ENCODE measurements at regions not wholly inside any gene's neighbourhood (a gene's known extent, or its start where the extent isn't known, plus 50 kb on each side); places are given as distances from the start of the nearest gene placed in this dataset.

DNA sequence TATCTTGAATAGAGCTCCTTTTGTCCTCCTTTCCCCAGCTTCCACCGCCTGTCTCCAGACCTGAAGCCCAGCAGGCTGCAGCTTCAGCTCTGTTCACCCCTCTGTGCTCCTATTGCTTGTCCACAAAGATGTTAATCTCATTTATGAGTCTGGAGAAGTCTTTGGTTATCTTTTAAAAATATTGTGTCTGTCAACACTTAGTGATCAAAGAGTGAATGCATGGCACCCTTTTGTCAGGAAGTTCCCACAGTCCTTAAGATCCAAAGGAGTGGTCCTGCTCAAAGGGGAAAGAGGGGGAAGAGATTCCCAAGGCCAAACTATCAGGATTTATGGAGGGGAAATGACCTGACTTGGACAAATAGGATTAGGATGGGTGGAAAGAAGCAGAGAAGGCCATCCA, 118.9 kb downstream of the ACAA2 start:
- Histone ChIP-seq H3K4me3 (ENCODE audit: low read length in 3 of 3) (no peak overlapping the region), H3K9me3 (ENCODE audit: control insufficient read depth in 2 of 3, insufficient read depth in 1 of 3, low read length in 3 of 3) (no peaks in the 10 kb centered on the region), H3K9ac (ENCODE audit: low read length in 3 of 3) (no peak overlapping the region), H3K27me3 (ENCODE audit: control insufficient read depth, insufficient read depth, low read length) (no peaks in the 10 kb centered on the region), H3K36me3 (ENCODE audit: control insufficient read depth in 2 of 3, insufficient read depth in 3 of 3, low read length in 3 of 3) (no peaks in the 10 kb centered on the region), H3K4me1 (ENCODE audit: control insufficient read depth in 2 of 3, insufficient read depth in 2 of 3, low read depth in 1 of 3, low read length in 3 of 3) (peaks cover 0 to 2% (median 0%) of the 10 kb centered on the region in 3 donors), H3K27ac (ENCODE audit: low read depth in 2 of 2, low read length in 2 of 2) (no peak overlapping the region)
- TF ChIP-seq CTCF (IDR thresholded peaks at IDR 0.05; ENCODE audit: borderline replicate concordance, extremely low read depth, insufficient read depth), result no peak
- FAIRE-seq (no peak), DNase-seq (no peak)
- intact Hi-C loops (cut with DNase I), result no loop called here

GRCh38 chr18:49693717-49694005, 119.7 kb downstream of the ACAA2 start:
- FAIRE-seq (no peak), DNase-seq (no peak)
- intact Hi-C loops (cut with DNase I), result no loop called here
- Histone ChIP-seq H3K9ac (ENCODE audit: low read length in 3 of 3) (no peak overlapping the region), H3K4me3 (ENCODE audit: low read length in 3 of 3) (no peak overlapping the region), H3K9me3 (ENCODE audit: control insufficient read depth in 2 of 3, insufficient read depth in 1 of 3, low read length in 3 of 3) (no peaks in the 10 kb centered on the region), H3K27ac (ENCODE audit: low read depth in 2 of 2, low read length in 2 of 2) (no peak overlapping the region), H3K27me3 (ENCODE audit: control insufficient read depth, insufficient read depth, low read length) (no peaks in the 10 kb centered on the region), H3K36me3 (ENCODE audit: control insufficient read depth in 2 of 3, insufficient read depth in 3 of 3, low read length in 3 of 3) (no peaks in the 10 kb centered on the region), H3K4me1 (ENCODE audit: control insufficient read depth in 2 of 3, insufficient read depth in 2 of 3, low read depth in 1 of 3, low read length in 3 of 3) (peaks cover 0 to 2% (median 0%) of the 10 kb centered on the region in 3 donors)
- TF ChIP-seq CTCF (IDR thresholded peaks at IDR 0.05; ENCODE audit: borderline replicate concordance, extremely low read depth, insufficient read depth), result no peak

DNA sequence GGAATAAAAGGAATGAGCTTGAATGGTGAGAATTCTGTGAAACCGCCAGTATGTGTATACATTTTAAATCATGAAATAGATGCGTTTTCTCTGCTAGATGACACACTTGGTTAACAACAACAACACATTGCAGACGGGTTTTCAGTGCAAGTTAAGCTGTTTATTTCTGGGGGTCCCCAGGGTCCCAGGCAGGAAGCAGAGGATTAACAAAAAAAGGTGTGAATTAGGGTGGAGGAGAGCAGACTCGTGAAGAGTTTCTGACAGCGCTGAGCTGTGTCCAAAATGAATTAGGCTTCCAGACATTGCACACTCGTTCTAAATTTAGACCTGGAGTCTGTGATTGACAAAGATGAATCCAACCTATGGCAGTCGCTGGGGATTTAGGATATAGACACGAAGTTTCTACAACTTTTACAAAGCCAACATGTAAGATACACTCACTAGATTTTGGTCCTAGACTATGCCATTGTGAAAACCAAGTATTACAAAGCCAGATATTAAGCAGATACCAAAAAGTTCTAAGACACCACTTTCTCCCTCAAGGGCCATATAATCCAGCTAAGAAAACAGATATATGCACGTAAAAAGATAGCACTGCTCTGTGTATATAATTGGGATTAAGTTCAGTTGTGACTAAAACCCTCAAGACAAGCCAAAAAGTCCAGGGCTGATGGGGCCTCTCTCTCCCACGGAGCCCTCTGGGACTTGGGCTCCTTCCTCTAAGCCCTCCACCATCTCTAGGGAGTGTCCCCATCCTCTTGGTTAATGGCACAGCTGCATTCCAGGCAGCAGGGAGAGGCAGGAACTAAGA, 120.2 kb downstream of the ACAA2 start:
- intact Hi-C loops (cut with DNase I), result no loop called here
- H3K27ac ChIP-seq (ENCODE audit: low read depth in 2 of 2, low read length in 2 of 2), result no peak overlapping the region
- no peak for FAIRE-seq

More for the DNA sequence above, 120.2 kb downstream of the ACAA2 start:
- H3K9ac ChIP-seq (ENCODE audit: low read length in 3 of 3), result no peak overlapping the region
- TF ChIP-seq CTCF (IDR thresholded peaks at IDR 0.05; ENCODE audit: borderline replicate concordance, extremely low read depth, insufficient read depth), result no peak
- H3K4me3 ChIP-seq (ENCODE audit: low read length in 3 of 3), result no peak overlapping the region
- no peaks in the 10 kb centered on the region for H3K27me3 ChIP-seq (ENCODE audit: control insufficient read depth, insufficient read depth, low read length)
- H3K4me1 ChIP-seq (ENCODE audit: control insufficient read depth in 2 of 3, insufficient read depth in 2 of 3, low read depth in 1 of 3, low read length in 3 of 3), result peaks cover 0 to 2% (median 0%) of the 10 kb centered on the region in 3 donors
- no peaks in the 10 kb centered on the region for H3K9me3 ChIP-seq (ENCODE audit: control insufficient read depth in 2 of 3, insufficient read depth in 1 of 3, low read length in 3 of 3)
- DNase-seq, result no peak
- H3K36me3 ChIP-seq (ENCODE audit: control insufficient read depth in 2 of 3, insufficient read depth in 3 of 3, low read length in 3 of 3), result no peaks in the 10 kb centered on the region

Data from kidney (tissue), 13 donors.